Erythroblast (primary cell): ENCODE measurements at regions not wholly inside any gene's neighbourhood (a gene's known extent, or its start where the extent isn't known, plus 50 kb on each side); places are given as distances from the start of the nearest gene placed in this dataset.

Source experiments
- GATA1 ChIP-seq: IDR thresholded peaks from 2 replicates; pipeline ENCODE4 v1.6.1; 2011; ENCODE audit warnings: low read depth, mild to moderate bottlenecking, control low read depth, low read length, moderate library complexity
- POLR2A ChIP-seq: IDR thresholded peaks from 2 replicates; pipeline ENCODE4 v1.6.1; 2011; ENCODE audit warnings: mild to moderate bottlenecking, low read length

DNA sequence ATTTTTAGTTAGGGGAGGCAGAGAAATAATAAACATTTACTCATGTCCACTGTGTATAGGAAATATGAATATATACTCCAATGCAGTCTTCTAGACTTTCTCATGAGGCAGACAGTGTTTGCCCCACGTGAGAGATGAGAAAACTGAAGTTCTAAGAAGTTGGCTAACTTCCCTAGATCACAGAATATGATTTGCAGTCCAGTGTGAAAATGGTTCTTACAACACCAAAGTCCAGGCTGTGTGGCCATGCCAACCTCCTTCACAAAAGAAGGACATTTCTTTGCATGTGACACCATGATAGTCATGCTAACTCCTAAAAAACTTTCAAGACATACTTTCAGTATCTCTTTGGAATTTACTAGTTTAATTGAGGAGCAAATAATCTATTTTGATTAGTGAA, 143.7 kb downstream of the IRS1 start:
- TF ChIP-seq POLR2A (no peak), GATA1 (no peak)
